Ishikawa (cell line): ENCODE measurements at regions not wholly inside any gene's neighbourhood (a gene's known extent, or its start where the extent isn't known, plus 50 kb on each side); places are given as distances from the start of the nearest gene placed in this dataset.

Experiments used
- CEBPB ChIP-seq: IDR thresholded peaks from 2 replicates; pipeline ENCODE4 v1.6.1; 2012
- EGR1 ChIP-seq: IDR thresholded peaks from 2 replicates; pipeline ENCODE4 v1.6.1; 2012
- EP300 ChIP-seq: IDR thresholded peaks from 2 replicates; pipeline ENCODE4 v1.6.1; 2012; ENCODE audit warnings: borderline replicate concordance
- TAF1 ChIP-seq: IDR thresholded peaks from 2 replicates; pipeline ENCODE4 v1.6.1; 2012; ENCODE audit warnings: low read depth, mild to moderate bottlenecking
- TEAD4 ChIP-seq: IDR thresholded peaks from 2 replicates; pipeline ENCODE4 v1.6.1; 2012
- YY1 ChIP-seq: IDR thresholded peaks from 2 replicates; pipeline ENCODE4 v1.6.1; 2012; ENCODE audit warnings: low read depth
- TF ChIP-seq, protein P1 (sequence below): IDR thresholded peaks from 2 replicates; pipeline ENCODE4 v1.6.1; 2012; ENCODE audit warnings: low read depth, mild to moderate bottlenecking
- TF ChIP-seq, protein P2 (sequence below): IDR thresholded peaks from 2 replicates; pipeline ENCODE4 v1.6.1; 2012

GRCh38 chr12:87667378-87667777 lies 361.8 kb downstream of the C12orf50 start:
- TF ChIP-seq, protein P1, sequence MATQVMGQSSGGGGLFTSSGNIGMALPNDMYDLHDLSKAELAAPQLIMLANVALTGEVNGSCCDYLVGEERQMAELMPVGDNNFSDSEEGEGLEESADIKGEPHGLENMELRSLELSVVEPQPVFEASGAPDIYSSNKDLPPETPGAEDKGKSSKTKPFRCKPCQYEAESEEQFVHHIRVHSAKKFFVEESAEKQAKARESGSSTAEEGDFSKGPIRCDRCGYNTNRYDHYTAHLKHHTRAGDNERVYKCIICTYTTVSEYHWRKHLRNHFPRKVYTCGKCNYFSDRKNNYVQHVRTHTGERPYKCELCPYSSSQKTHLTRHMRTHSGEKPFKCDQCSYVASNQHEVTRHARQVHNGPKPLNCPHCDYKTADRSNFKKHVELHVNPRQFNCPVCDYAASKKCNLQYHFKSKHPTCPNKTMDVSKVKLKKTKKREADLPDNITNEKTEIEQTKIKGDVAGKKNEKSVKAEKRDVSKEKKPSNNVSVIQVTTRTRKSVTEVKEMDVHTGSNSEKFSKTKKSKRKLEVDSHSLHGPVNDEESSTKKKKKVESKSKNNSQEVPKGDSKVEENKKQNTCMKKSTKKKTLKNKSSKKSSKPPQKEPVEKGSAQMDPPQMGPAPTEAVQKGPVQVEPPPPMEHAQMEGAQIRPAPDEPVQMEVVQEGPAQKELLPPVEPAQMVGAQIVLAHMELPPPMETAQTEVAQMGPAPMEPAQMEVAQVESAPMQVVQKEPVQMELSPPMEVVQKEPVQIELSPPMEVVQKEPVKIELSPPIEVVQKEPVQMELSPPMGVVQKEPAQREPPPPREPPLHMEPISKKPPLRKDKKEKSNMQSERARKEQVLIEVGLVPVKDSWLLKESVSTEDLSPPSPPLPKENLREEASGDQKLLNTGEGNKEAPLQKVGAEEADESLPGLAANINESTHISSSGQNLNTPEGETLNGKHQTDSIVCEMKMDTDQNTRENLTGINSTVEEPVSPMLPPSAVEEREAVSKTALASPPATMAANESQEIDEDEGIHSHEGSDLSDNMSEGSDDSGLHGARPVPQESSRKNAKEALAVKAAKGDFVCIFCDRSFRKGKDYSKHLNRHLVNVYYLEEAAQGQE: no peak
- TF ChIP-seq TEAD4: no peak
- no peak for TF ChIP-seq YY1
- TF ChIP-seq CEBPB: no peak
- TF ChIP-seq EP300: no peak
- TF ChIP-seq, protein P2, sequence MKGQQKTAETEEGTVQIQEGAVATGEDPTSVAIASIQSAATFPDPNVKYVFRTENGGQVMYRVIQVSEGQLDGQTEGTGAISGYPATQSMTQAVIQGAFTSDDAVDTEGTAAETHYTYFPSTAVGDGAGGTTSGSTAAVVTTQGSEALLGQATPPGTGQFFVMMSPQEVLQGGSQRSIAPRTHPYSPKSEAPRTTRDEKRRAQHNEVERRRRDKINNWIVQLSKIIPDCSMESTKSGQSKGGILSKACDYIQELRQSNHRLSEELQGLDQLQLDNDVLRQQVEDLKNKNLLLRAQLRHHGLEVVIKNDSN: no peak
- no peak for TF ChIP-seq EGR1
- TF ChIP-seq TAF1: no peak
